SK-MEL-5 (cell line): ENCODE measurements at regions not wholly inside any gene's neighbourhood (a gene's known extent, or its start where the extent isn't known, plus 50 kb on each side); places are given as distances from the start of the nearest gene placed in this dataset.

Experiments
- DNase-seq: peaks from one replicate; pipeline ENCODE4 v3.0.0-alpha.2; 2016; ENCODE audit warnings: low read depth, low spot score
- in situ Hi-C: cut with HindIII; loops from 2 replicates; pipeline ENCODE4 v1.10.0; 2016; ENCODE audit warnings: low sequenced_read_pairs, high pct_unique_total_duplicates, low pct_unique_long_range_greater_than_20kb

GRCh38 chr6:141307309-141307998, 825.3 kb upstream of the GJE1 start:
- in situ Hi-C loops, result no loop called here
- no peak for DNase-seq

- no peak for DNase-seq
- in situ Hi-C loops, result no loop called here
Measured at GRCh38 chr6:141303907-141304306, 828.8 kb upstream of the GJE1 start.

- no peak for DNase-seq
- in situ Hi-C loops, result no loop called here
Measured at GRCh38 chr6:141301779-141302178, 830.9 kb upstream of the GJE1 start.

GRCh38 chr6:141290941-141291721, 841.6 kb upstream of the GJE1 start:
- in situ Hi-C loops, result no loop called here
- no peak for DNase-seq

GRCh38 chr6:141288947-141289346, 843.8 kb upstream of the GJE1 start:
- DNase-seq, result no peak
- in situ Hi-C loops, result no loop called here

DNA sequence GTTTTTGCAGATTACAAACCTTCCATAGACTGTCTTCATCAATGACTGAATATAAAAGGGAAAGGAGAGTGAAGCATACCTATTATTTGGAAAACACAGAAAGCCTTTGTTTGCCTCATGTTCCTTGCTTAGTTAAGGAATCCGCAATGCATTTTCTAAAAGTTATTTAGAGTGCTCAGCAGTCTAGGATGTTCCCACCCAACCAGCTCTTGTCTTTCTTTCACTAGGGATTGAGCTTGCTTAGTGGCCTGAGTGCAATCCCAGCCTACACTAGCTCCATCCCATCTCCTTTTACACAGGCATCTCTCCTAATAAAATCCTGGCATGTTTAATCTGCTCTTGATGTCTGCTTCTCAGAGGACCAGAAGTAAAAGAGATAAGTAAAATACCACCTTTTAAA, 850.5 kb upstream of the GJE1 start:
- peak; percentile 61 for DNase-seq
- in situ Hi-C loops, result no loop called here

DNA sequence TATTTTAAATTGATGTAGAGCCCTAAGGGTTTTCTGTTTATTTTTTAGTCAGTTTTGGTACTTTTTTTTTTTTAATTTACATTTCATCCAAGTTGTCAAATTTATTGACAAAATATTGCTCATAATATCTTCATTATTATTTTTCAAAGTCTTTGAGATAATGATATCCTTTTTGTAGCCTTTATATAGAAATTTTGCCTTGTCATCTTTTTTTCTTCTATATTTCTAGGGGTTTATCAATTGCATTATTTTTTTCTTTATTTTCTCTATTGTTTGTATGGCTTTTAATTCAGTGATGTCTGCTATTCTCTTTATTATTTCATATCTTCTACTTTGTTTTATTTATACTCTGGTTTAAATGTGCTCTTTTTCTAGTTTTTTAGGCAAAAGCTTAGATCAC, 863.0 kb upstream of the GJE1 start:
- no peak for DNase-seq
- in situ Hi-C loops, result no loop called here

DNA sequence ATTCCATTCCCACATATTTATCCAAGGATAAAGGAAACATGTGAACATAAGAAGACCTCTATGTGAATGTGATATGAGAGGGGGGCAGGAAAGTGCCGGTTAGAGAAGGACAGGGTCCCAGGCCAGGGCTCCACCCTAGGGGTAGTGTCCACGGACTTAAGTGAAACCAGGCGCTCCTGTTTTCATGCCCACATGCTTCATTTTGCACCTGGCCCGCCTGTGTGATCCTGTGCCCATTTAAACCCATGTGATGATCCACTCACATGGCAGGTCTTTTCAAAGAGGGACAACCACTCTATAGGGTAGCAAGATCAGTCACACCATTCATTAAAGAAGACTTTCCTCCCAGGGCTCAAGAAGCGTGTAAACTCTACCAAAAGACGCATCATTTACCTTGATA, 865.3 kb upstream of the GJE1 start:
- DNase-seq, result peak; percentile 43
- in situ Hi-C loops, result no loop called here

DNA sequence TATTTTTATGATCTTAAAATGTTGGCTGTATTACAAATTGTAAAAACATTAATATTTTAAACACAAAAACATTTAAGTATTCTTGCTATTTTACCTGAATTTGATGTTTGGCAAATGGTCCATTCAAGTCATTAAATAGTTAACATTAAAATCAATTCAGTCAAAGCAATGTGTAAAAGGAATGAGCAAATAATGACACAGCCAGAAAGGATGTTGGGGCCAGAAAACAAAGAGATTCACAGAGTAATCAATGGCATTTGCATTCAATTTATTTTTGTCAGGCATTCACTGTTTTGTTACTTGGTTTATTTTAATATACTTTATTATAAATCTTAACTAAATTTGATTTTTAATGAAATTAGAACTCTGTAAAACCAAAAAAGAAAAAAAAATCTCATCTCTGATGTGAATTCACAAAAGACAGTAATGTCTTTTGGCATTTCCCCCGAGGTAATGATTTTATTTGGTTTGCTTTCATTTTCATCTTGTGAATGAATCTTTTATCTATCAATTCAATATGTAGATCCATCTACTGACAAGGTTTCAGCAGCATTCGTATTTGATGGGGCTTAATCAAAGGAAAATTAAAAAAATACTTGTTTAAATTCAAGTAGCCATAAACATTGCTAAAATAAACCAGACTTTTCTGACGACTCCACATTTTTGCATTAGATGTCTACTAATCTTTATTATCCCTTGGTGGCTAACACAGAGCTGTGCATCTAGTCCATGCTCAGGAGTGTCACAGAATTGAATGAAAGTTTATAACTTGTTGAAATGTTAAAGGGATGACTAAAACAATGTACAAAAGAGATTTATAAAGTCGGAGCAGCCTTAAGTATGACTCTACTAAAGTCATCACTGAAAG, 866.7 kb upstream of the GJE1 start:
- in situ Hi-C loops, result no loop called here
- peak; percentile 70 for DNase-seq

- in situ Hi-C loops, result no loop called here
- peak; percentile 26 for DNase-seq
Measured at GRCh38 chr6:141264101-141264500, 868.6 kb upstream of the GJE1 start.

GRCh38 chr6:141261672-141262060, 871.1 kb upstream of the GJE1 start:
- in situ Hi-C loops, result no loop called here
- DNase-seq, result no peak

- in situ Hi-C loops, result no loop called here
- DNase-seq, result no peak
Measured at GRCh38 chr6:141261016-141261671, 871.6 kb upstream of the GJE1 start.

GRCh38 chr6:141260627-141261015, 872.1 kb upstream of the GJE1 start:
- no peak for DNase-seq
- in situ Hi-C loops, result no loop called here

DNA sequence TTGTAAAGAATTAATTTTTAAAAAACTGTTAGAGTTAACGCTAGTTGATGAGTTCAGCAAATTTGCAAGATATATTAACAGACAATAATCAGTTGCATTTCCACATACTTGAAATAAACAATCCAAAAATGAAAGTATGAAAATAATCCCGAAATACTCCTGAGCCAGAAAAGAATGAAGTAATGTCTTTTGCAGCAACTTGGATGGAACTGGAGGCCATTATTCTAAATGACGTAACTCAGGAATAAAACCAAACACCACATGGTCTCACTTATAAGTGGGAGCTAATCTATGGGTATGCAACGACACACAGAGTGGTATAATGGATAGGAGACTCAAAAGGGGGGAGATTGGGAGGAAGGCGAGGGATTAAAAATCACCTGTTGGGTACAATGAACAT, 872.9 kb upstream of the GJE1 start:
- DNase-seq, result no peak
- in situ Hi-C loops, result no loop called here

- no peak for DNase-seq
- in situ Hi-C loops, result no loop called here
Measured at GRCh38 chr6:141259091-141259490, 873.6 kb upstream of the GJE1 start.

DNA sequence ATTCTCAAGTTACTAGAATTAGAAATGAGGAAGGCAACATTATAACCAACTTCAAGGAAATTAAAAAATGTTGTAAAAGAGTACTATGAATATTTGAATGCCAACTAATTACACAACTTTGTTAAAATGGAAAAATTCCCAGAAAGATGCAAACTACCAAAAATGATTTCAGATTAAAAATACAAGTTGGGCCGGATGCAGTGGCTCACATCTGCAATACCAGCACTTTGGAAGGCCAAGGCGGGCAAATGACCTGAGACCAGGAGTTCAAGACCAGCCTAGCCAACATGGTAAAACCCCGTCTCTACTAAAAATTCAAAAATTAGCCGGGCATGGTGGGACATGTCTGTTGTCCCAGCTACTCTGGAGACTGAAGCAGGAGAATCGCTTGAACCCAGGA, 874.2 kb upstream of the GJE1 start:
- in situ Hi-C loops, result no loop called here
- no peak for DNase-seq

GRCh38 chr6:141254336-141254735, 878.4 kb upstream of the GJE1 start:
- in situ Hi-C loops, result no loop called here
- DNase-seq, result no peak
